Left ventricle myocardium inferior (tissue), 1 donor: ENCODE measurements at regions not wholly inside any gene's neighbourhood (a gene's known extent, or its start where the extent isn't known, plus 50 kb on each side); places are given as distances from the start of the nearest gene placed in this dataset.
"Not testable (repeated sequence)": the region's sequence is repeated elsewhere in the genome, so short reads cannot be mapped to it uniquely, and the experiment has no call there.

ENCODE experiments used
- DNase-seq: peaks from one replicate; pipeline ENCODE4 v3.0.0-alpha.2; 2020
- H3K27ac ChIP-seq: fragments of 200-600 bp; replicated peaks from 2 replicates; pipeline ENCODE4 v1.8.0; 2021
- H3K27me3 ChIP-seq: fragments of 200-600 bp; 2 replicates; pipeline ENCODE4 v1.8.0; 2021; ENCODE audit warnings: low read depth
- H3K36me3 ChIP-seq: fragments of 200-600 bp; 2 replicates; pipeline ENCODE4 v1.8.0; 2021
- H3K4me1 ChIP-seq: fragments of 200-600 bp; 2 replicates; pipeline ENCODE4 v1.8.0; 2021
- H3K4me3 ChIP-seq: fragments of 200-600 bp; 2 replicates; pipeline ENCODE4 v1.8.0; 2021; ENCODE audit warnings: mild to moderate bottlenecking, moderate library complexity
- H3K9me3 ChIP-seq: fragments of 200-600 bp; replicated peaks from 2 replicates; pipeline ENCODE4 v1.8.0; 2021
- CTCF ChIP-seq: fragments of 200-600 bp; IDR thresholded peaks from 2 replicates; pipeline ENCODE4 v1.8.0; 2021; ENCODE audit warnings: antibody characterized with exemption, mild to moderate bottlenecking, borderline replicate concordance
- intact Hi-C: fragments of 100-400 bp; cut with micrococcal nuclease; formaldehyde crosslinking; loops from one replicate; pipeline ENCODE4 v1.11.0; 2022
- donor health status: DM: no; HTN: yes; CAD: no; lungs with severe emphysema.

- Histone ChIP-seq H3K27ac (no peak overlapping the region), H3K4me1 (no peaks in the 10 kb centered on the region), H3K27me3 (peaks cover 22% of the 10 kb centered on the region), H3K4me3 (no peak overlapping the region), H3K36me3 (no peaks in the 10 kb centered on the region), H3K9me3 (peaks cover 42% of the 10 kb centered on the region)
- no peak for DNase-seq
- no peak for TF ChIP-seq CTCF
- intact Hi-C loops = no loop called here
Measured at GRCh38 chr9:113728989-113729388, 147.1 kb upstream of the ZNF618 start.

GRCh38 chr9:113734826-113735225 is 141.3 kb upstream of the ZNF618 start:
- no peak overlapping the region for H3K4me3 ChIP-seq
- peaks cover 25% of the 10 kb centered on the region for H3K9me3 ChIP-seq
- H3K27me3 ChIP-seq = peaks cover 30% of the 10 kb centered on the region
- H3K27ac ChIP-seq = no peak overlapping the region
- no peaks in the 10 kb centered on the region for H3K36me3 ChIP-seq
- no peaks in the 10 kb centered on the region for H3K4me1 ChIP-seq
- intact Hi-C loops = no loop called here
- no peak for TF ChIP-seq CTCF
- DNase-seq = no peak

- Histone ChIP-seq H3K4me1 (no peaks in the 10 kb centered on the region), H3K9me3 (no peaks in the 10 kb centered on the region), H3K4me3 (no peak overlapping the region), H3K36me3 (no peaks in the 10 kb centered on the region), H3K27me3 (peaks cover 45% of the 10 kb centered on the region), H3K27ac (no peak overlapping the region)
- peak; percentile 74 for TF ChIP-seq CTCF
- intact Hi-C loops = no loop called here
- no peak for DNase-seq
Measured at GRCh38 chr9:113737517-113738271, 138.4 kb upstream of the ZNF618 start.

GRCh38 chr9:113738496-113738892 is 137.6 kb upstream of the ZNF618 start:
- no peak for TF ChIP-seq CTCF
- Histone ChIP-seq H3K27ac (no peak overlapping the region), H3K9me3 (no peaks in the 10 kb centered on the region), H3K27me3 (peaks cover 45% of the 10 kb centered on the region), H3K36me3 (no peaks in the 10 kb centered on the region), H3K4me3 (no peak overlapping the region), H3K4me1 (peaks cover 4% of the 10 kb centered on the region)
- intact Hi-C loops = no loop called here
- no peak for DNase-seq

GRCh38 chr9:113738893-113739604 is 137.1 kb upstream of the ZNF618 start:
- Histone ChIP-seq H3K4me3 (no peak overlapping the region), H3K9me3 (no peaks in the 10 kb centered on the region), H3K27me3 (peaks cover 46% of the 10 kb centered on the region), H3K36me3 (no peaks in the 10 kb centered on the region), H3K4me1 (peaks cover 4% of the 10 kb centered on the region), H3K27ac (no peak overlapping the region)
- intact Hi-C loops = no loop called here
- no peak for TF ChIP-seq CTCF
- no peak for DNase-seq

- peaks cover 50% of the 10 kb centered on the region for H3K27me3 ChIP-seq
- H3K4me1 ChIP-seq, H3K4me3 ChIP-seq, DNase-seq, intact Hi-C loops, H3K36me3 ChIP-seq, H3K9me3 ChIP-seq, H3K27ac ChIP-seq: not testable (repeated sequence)
Measured at GRCh38 chr9:113739605-113740507, 136.3 kb upstream of the ZNF618 start.

GRCh38 chr9:113740508-113741500 is 135.3 kb upstream of the ZNF618 start:
- intact Hi-C loops, DNase-seq, H3K4me3 ChIP-seq, H3K36me3 ChIP-seq, H3K4me1 ChIP-seq, H3K9me3 ChIP-seq, H3K27ac ChIP-seq: not testable (repeated sequence)
- peaks cover 51% of the 10 kb centered on the region for H3K27me3 ChIP-seq
